HepG2 (cell line): ENCODE measurements at regions not wholly inside any gene's neighbourhood (a gene's known extent, or its start where the extent isn't known, plus 50 kb on each side); places are given as distances from the start of the nearest gene placed in this dataset.

ENCODE experiments used
- ATF7-NPFF ChIP-seq: sonication (generic); formaldehyde crosslinking; IDR thresholded peaks from 2 replicates; pipeline ENCODE4 v1.8.1; 2023; ENCODE audit warnings: mild to moderate bottlenecking, low read depth, missing genetic modification reagents, moderate library complexity
- ESRRA ChIP-seq: sonication (generic); formaldehyde crosslinking; IDR thresholded peaks from 2 replicates; pipeline ENCODE4 v1.5.1; 2020; ENCODE audit warnings: mild to moderate bottlenecking, low read depth, missing genetic modification reagents
- ZKSCAN1 ChIP-seq: fragments of 150-350 bp; IDR thresholded peaks from 2 replicates; pipeline ENCODE4 v1.6.1; 2014; ENCODE audit warnings: low read length
- ZNF232 ChIP-seq: sonication (generic); formaldehyde crosslinking; IDR thresholded peaks from 2 replicates; pipeline ENCODE4 v1.4.0; 2020; ENCODE audit warnings: missing genetic modification reagents, borderline replicate concordance
- ZNF24 ChIP-seq: fragments of 450-650 bp; IDR thresholded peaks from 2 replicates; pipeline ENCODE4 v1.6.1; 2017; ENCODE audit warnings: antibody characterized with exemption, mild to moderate bottlenecking
- ZNF574 ChIP-seq: sonication (generic); formaldehyde crosslinking; IDR thresholded peaks from 2 replicates; pipeline ENCODE4 v1.4.0; 2020; ENCODE audit warnings: missing genetic modification reagents
- ZNF580 ChIP-seq: IDR thresholded peaks from 2 replicates; pipeline ENCODE4 v1.6.1; 2016; ENCODE audit warnings: low read depth, borderline replicate concordance
- ZNF597 ChIP-seq: sonication (generic); formaldehyde crosslinking; IDR thresholded peaks from 2 replicates; pipeline ENCODE4 v1.5.0; 2020; ENCODE audit warnings: missing genetic modification reagents
- ZNF781 ChIP-seq: sonication (generic); formaldehyde crosslinking; IDR thresholded peaks from 2 replicates; pipeline ENCODE4 v1.5.1; 2020; ENCODE audit warnings: borderline replicate concordance, mild to moderate bottlenecking, missing genetic modification reagents; ENCODE audit errors: not compliant biosample characterization
- TF ChIP-seq, protein P1 (sequence below): sonication (generic); formaldehyde crosslinking; IDR thresholded peaks from 2 replicates; pipeline ENCODE4 v1.8.1; 2022; ENCODE audit warnings: mild to moderate bottlenecking, missing genetic modification reagents
- TF ChIP-seq, protein P2 (sequence below): sonication (generic); formaldehyde crosslinking; IDR thresholded peaks from 2 replicates; pipeline ENCODE4 v1.4.0; 2020; ENCODE audit warnings: mild to moderate bottlenecking, missing genetic modification reagents
- TF ChIP-seq, protein P3 (sequence below): sonication (generic); formaldehyde crosslinking; IDR thresholded peaks from 2 replicates; pipeline ENCODE4 v1.4.0; 2020; ENCODE audit warnings: missing genetic modification reagents
- TF ChIP-seq, protein P4 (sequence below): sonication (generic); formaldehyde crosslinking; IDR thresholded peaks from 2 replicates; pipeline ENCODE4 v1.9.0; 2021; ENCODE audit warnings: missing genetic modification reagents, borderline replicate concordance

DNA sequence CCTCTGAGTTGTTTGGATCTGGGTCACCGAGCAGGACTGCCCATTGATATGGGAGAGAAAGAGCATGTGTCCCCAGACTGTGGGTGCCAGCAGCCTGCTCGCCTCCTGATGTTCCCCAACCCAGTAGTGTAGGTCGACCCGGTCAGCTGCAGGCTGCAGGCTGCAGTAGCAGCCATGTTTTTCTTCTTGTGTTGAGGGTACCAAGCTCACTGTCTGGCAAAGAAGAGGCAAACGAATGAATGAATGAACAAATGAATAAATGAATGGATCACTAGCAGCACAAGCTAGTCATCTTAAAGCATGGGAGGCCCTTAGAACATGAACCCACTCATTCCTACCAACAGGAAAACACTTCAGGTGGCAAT is 293.2 kb downstream of the SOX9 start (continued):
- TF ChIP-seq ZNF24 (peak; percentile 81; the same call in 1 of the 2 replicates), ZNF781 (CRISPR knock-in tag) (no peak), ZKSCAN1 (no peak), ZNF597 (CRISPR knock-in tag) (no peak), ESRRA (CRISPR knock-in tag) (no peak), ZNF574 (CRISPR knock-in tag) (no peak), ZNF232 (CRISPR knock-in tag) (no peak), ATF7-NPFF (0 out of 2 replicates have a peak, but pooled peaks have one; percentile 48), ZNF580 (CRISPR knock-in tag) (no peak)
- TF ChIP-seq, protein P1, sequence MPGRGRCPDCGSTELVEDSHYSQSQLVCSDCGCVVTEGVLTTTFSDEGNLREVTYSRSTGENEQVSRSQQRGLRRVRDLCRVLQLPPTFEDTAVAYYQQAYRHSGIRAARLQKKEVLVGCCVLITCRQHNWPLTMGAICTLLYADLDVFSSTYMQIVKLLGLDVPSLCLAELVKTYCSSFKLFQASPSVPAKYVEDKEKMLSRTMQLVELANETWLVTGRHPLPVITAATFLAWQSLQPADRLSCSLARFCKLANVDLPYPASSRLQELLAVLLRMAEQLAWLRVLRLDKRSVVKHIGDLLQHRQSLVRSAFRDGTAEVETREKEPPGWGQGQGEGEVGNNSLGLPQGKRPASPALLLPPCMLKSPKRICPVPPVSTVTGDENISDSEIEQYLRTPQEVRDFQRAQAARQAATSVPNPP (CRISPR knock-in tag) = no peak
- TF ChIP-seq, protein P2, sequence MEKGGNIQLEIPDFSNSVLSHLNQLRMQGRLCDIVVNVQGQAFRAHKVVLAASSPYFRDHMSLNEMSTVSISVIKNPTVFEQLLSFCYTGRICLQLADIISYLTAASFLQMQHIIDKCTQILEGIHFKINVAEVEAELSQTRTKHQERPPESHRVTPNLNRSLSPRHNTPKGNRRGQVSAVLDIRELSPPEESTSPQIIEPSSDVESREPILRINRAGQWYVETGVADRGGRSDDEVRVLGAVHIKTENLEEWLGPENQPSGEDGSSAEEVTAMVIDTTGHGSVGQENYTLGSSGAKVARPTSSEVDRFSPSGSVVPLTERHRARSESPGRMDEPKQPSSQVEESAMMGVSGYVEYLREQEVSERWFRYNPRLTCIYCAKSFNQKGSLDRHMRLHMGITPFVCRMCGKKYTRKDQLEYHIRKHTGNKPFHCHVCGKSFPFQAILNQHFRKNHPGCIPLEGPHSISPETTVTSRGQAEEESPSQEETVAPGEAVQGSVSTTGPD = no peak
- TF ChIP-seq, protein P3, sequence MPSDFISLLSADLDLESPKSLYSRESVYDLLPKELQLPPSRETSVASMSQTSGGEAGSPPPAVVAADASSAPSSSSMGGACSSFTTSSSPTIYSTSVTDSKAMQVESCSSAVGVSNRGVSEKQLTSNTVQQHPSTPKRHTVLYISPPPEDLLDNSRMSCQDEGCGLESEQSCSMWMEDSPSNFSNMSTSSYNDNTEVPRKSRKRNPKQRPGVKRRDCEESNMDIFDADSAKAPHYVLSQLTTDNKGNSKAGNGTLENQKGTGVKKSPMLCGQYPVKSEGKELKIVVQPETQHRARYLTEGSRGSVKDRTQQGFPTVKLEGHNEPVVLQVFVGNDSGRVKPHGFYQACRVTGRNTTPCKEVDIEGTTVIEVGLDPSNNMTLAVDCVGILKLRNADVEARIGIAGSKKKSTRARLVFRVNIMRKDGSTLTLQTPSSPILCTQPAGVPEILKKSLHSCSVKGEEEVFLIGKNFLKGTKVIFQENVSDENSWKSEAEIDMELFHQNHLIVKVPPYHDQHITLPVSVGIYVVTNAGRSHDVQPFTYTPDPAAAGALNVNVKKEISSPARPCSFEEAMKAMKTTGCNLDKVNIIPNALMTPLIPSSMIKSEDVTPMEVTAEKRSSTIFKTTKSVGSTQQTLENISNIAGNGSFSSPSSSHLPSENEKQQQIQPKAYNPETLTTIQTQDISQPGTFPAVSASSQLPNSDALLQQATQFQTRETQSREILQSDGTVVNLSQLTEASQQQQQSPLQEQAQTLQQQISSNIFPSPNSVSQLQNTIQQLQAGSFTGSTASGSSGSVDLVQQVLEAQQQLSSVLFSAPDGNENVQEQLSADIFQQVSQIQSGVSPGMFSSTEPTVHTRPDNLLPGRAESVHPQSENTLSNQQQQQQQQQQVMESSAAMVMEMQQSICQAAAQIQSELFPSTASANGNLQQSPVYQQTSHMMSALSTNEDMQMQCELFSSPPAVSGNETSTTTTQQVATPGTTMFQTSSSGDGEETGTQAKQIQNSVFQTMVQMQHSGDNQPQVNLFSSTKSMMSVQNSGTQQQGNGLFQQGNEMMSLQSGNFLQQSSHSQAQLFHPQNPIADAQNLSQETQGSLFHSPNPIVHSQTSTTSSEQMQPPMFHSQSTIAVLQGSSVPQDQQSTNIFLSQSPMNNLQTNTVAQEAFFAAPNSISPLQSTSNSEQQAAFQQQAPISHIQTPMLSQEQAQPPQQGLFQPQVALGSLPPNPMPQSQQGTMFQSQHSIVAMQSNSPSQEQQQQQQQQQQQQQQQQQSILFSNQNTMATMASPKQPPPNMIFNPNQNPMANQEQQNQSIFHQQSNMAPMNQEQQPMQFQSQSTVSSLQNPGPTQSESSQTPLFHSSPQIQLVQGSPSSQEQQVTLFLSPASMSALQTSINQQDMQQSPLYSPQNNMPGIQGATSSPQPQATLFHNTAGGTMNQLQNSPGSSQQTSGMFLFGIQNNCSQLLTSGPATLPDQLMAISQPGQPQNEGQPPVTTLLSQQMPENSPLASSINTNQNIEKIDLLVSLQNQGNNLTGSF (CRISPR knock-in tag) = no peak
- TF ChIP-seq, protein P4, sequence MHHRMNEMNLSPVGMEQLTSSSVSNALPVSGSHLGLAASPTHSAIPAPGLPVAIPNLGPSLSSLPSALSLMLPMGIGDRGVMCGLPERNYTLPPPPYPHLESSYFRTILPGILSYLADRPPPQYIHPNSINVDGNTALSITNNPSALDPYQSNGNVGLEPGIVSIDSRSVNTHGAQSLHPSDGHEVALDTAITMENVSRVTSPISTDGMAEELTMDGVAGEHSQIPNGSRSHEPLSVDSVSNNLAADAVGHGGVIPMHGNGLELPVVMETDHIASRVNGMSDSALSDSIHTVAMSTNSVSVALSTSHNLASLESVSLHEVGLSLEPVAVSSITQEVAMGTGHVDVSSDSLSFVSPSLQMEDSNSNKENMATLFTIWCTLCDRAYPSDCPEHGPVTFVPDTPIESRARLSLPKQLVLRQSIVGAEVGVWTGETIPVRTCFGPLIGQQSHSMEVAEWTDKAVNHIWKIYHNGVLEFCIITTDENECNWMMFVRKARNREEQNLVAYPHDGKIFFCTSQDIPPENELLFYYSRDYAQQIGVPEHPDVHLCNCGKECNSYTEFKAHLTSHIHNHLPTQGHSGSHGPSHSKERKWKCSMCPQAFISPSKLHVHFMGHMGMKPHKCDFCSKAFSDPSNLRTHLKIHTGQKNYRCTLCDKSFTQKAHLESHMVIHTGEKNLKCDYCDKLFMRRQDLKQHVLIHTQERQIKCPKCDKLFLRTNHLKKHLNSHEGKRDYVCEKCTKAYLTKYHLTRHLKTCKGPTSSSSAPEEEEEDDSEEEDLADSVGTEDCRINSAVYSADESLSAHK = no peak
